Neural cell (in vitro differentiated cells): ENCODE measurements at regions not wholly inside any gene's neighbourhood (a gene's known extent, or its start where the extent isn't known, plus 50 kb on each side); places are given as distances from the start of the nearest gene placed in this dataset.

Source experiments
- CTCF ChIP-seq: fragments of 450-650 bp; IDR thresholded peaks from 2 replicates; pipeline ENCODE4 v1.5.1; 2014; ENCODE audit warnings: antibody characterized with exemption, mild to moderate bottlenecking, moderate library complexity; ENCODE audit not compliant: poor library complexity, severe bottlenecking
- EP300 ChIP-seq: fragments of 450-650 bp; conservative IDR thresholded peaks from 2 replicates; pipeline ENCODE4 v1.6.1; 2014; ENCODE audit warnings: antibody characterized with exemption, mild to moderate bottlenecking, moderate library complexity; ENCODE audit not compliant: poor library complexity, severe bottlenecking
- EZH2 ChIP-seq: fragments of 200-600, 300-800 bp; shearing (Covaris generic), sonication (generic); IDR thresholded peaks from 2 replicates; pipeline ENCODE4 v1.6.1; 2014; ENCODE audit warnings: antibody characterized with exemption, low read length, borderline replicate concordance, mild to moderate bottlenecking; ENCODE audit not compliant: insufficient read depth, poor library complexity, severe bottlenecking
- MXI1 ChIP-seq: fragments of 450-650 bp; conservative IDR thresholded peaks from 2 replicates; pipeline ENCODE4 v1.6.1; 2014; ENCODE audit warnings: antibody characterized with exemption, mild to moderate bottlenecking; ENCODE audit not compliant: poor library complexity, severe bottlenecking
- POLR2AphosphoS5 ChIP-seq: IDR thresholded peaks from 2 replicates; pipeline ENCODE4 v1.6.1; 2012
- RAD21 ChIP-seq: fragments of 450-650 bp; conservative IDR thresholded peaks from 2 replicates; pipeline ENCODE4 v1.6.1; 2014; ENCODE audit warnings: antibody characterized with exemption, mild to moderate bottlenecking, moderate library complexity
- REST ChIP-seq: IDR thresholded peaks from 2 replicates; pipeline ENCODE4 v1.6.1; 2012; ENCODE audit warnings: borderline replicate concordance
- TAF1 ChIP-seq: IDR thresholded peaks from 2 replicates; pipeline ENCODE4 v1.6.1; 2012; ENCODE audit warnings: low read depth

GRCh38 chr10:64040781-64041180 lies 519.6 kb downstream of the REEP3 start:
- TF ChIP-seq EP300 (no peak), REST (no peak), CTCF (no peak), EZH2 (no peak), POLR2AphosphoS5 (no peak), RAD21 (no peak), MXI1 (no peak), TAF1 (no peak)
